Subcutaneous abdominal adipose tissue (tissue), 5 donors: ENCODE measurements at regions not wholly inside any gene's neighbourhood (a gene's known extent, or its start where the extent isn't known, plus 50 kb on each side); places are given as distances from the start of the nearest gene placed in this dataset.

Experiments used
- H3K27ac ChIP-seq: one replicate; pipeline ENCODE4 v1.7.0; 2013; ENCODE audit warnings: low read depth, mild to moderate bottlenecking, inconsistent platforms, low read length, moderate library complexity
- H3K27me3 ChIP-seq, 5 donors: one replicate each; pipeline ENCODE4 v1.7.0; 2013; ENCODE audit warnings: low read length in 5 of 5, inconsistent platforms in 1 of 5; ENCODE audit not compliant: control insufficient read depth in 5 of 5, insufficient read depth in 4 of 5
- H3K36me3 ChIP-seq, 5 donors: one replicate each; pipeline ENCODE4 v1.7.0; 2013; ENCODE audit warnings: low read length in 5 of 5; ENCODE audit not compliant: control insufficient read depth in 5 of 5, insufficient read depth in 5 of 5
- H3K4me1 ChIP-seq, 5 donors: one replicate each; pipeline ENCODE4 v1.7.0; 2013; ENCODE audit warnings: low read length in 5 of 5, mild to moderate bottlenecking in 3 of 5, moderate library complexity in 1 of 5; ENCODE audit not compliant: control insufficient read depth in 5 of 5, insufficient read depth in 5 of 5
- H3K4me3 ChIP-seq, 5 donors: one replicate each; pipeline ENCODE4 v1.7.0; 2013; ENCODE audit warnings: low read length in 5 of 5, low read depth in 1 of 5
- H3K9ac ChIP-seq, 5 donors: one replicate each; pipeline ENCODE4 v1.7.0; 2013; ENCODE audit warnings: low read length in 5 of 5, mild to moderate bottlenecking in 4 of 5, moderate library complexity in 3 of 5
- H3K9me3 ChIP-seq, 5 donors: one replicate each; pipeline ENCODE4 v1.7.0; 2013; ENCODE audit warnings: low read length in 5 of 5; ENCODE audit not compliant: control insufficient read depth in 5 of 5
- donor health status: healthy.
- donor health status: healthy.
- donor health status: healthy.
- donor health status: healthy.
- donor health status: healthy.

DNA sequence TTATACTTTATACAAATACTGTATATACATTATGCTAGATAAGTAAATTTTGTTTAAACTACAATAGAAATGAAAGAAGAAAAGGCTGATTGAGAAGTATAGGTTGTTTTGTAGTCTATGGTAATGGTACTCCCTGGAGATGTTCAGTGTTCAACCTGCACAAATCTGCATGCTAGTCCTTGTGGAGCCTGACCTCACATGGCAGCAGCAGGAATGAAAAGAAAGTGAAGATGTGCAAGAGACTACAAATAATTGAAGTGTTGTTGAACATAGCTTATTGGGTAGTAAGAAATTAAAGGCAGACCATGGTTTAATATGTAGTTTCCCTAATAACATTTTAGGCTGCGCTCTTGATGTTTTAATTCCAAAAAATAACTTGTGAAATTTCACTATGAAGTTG lies 201.2 kb downstream of the TGFB2 start:
- no peaks in the 10 kb centered on the region for H3K27me3 ChIP-seq
- H3K9me3 ChIP-seq, result no peaks in the 10 kb centered on the region
- H3K27ac ChIP-seq, result no peak overlapping the region
- H3K4me1 ChIP-seq, result no peaks in the 10 kb centered on the region
- H3K4me3 ChIP-seq, result no peak overlapping the region
- H3K9ac ChIP-seq, result no peak overlapping the region
- no peaks in the 10 kb centered on the region for H3K36me3 ChIP-seq

- Histone ChIP-seq H3K9me3 (no peaks in the 10 kb centered on the region), H3K27me3 (no peaks in the 10 kb centered on the region), H3K9ac (no peak overlapping the region), H3K27ac (no peak overlapping the region), H3K4me3 (no peak overlapping the region), H3K4me1 (no peaks in the 10 kb centered on the region), H3K36me3 (no peaks in the 10 kb centered on the region)
These were observed 203.0 kb downstream of the TGFB2 start for GRCh38 chr1:218547957-218548730.

- H3K9ac ChIP-seq, result no peak overlapping the region
- H3K27me3 ChIP-seq, result no peaks in the 10 kb centered on the region
- H3K4me1 ChIP-seq, result no peaks in the 10 kb centered on the region
- no peaks in the 10 kb centered on the region for H3K36me3 ChIP-seq
- H3K9me3 ChIP-seq, result no peaks in the 10 kb centered on the region
- H3K4me3 ChIP-seq, result no peak overlapping the region
- H3K27ac ChIP-seq, result no peak overlapping the region
These were observed 203.6 kb downstream of the TGFB2 start for GRCh38 chr1:218548764-218549163.

DNA sequence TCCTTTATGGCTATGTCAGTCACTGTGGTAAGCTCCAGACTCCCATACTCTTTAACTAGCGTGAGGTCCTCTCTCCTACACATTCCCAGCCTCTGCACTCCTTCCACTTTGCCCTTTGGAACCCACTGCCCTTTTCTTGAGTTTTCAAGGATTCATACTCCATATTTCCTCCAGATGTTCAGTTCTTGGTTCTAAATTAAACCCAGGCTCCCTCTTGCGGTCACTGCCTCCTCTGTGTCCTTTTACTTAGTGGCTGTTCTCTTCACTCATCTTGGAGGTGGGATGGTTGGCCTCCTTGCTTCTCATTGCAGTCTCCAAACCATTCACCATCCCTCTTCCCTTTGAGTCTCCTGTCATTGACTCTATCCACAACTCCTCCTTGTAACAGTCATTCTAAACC lies 208.1 kb downstream of the TGFB2 start:
- no peak overlapping the region for H3K9ac ChIP-seq
- no peaks in the 10 kb centered on the region for H3K9me3 ChIP-seq
- H3K36me3 ChIP-seq, result no peaks in the 10 kb centered on the region
- H3K27ac ChIP-seq, result no peak overlapping the region
- no peak overlapping the region for H3K4me3 ChIP-seq
- H3K27me3 ChIP-seq, result no peaks in the 10 kb centered on the region
- H3K4me1 ChIP-seq, result peaks cover 0 to 4% (median 2%) of the 10 kb centered on the region in 5 donors

DNA sequence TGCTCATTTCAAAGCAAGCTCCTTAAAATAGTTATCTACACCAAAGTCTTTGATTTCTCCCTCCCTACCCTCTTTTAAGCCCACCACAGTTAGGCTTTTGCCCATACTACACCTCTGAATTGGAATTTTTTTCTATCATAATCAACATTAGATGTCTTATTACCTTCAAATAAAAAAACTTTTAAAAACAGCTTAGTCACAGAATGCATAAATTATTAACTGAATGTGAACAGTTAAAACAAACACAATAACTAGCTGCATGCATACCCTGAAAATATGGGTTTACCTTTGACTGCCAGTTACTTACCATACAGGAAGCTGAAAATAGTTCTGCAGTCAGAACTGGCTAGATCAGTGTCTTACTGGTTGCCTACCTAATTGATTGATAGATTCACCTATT lies 210.9 kb downstream of the TGFB2 start:
- H3K4me1 ChIP-seq, result peaks cover 0 to 4% (median 2%) of the 10 kb centered on the region in 5 donors
- no peak overlapping the region for H3K9ac ChIP-seq
- H3K4me3 ChIP-seq, result no peak overlapping the region
- no peaks in the 10 kb centered on the region for H3K36me3 ChIP-seq
- H3K27ac ChIP-seq, result no peak overlapping the region
- H3K27me3 ChIP-seq, result no peaks in the 10 kb centered on the region
- H3K9me3 ChIP-seq, result no peaks in the 10 kb centered on the region

- H3K9me3 ChIP-seq, result no peaks in the 10 kb centered on the region
- H3K36me3 ChIP-seq, result no peaks in the 10 kb centered on the region
- no peak overlapping the region for H3K27ac ChIP-seq
- no peak overlapping the region for H3K4me3 ChIP-seq
- H3K4me1 ChIP-seq, result peaks cover 0 to 4% (median 2%) of the 10 kb centered on the region in 5 donors
- no peak overlapping the region for H3K9ac ChIP-seq
- no peaks in the 10 kb centered on the region for H3K27me3 ChIP-seq
These were observed 212.6 kb downstream of the TGFB2 start for GRCh38 chr1:218557731-218558130.

- H3K9ac ChIP-seq, result no peak overlapping the region
- H3K4me3 ChIP-seq, result no peak overlapping the region
- no peaks in the 10 kb centered on the region for H3K36me3 ChIP-seq
- no peak overlapping the region for H3K27ac ChIP-seq
- H3K27me3 ChIP-seq, result no peaks in the 10 kb centered on the region
- no peaks in the 10 kb centered on the region for H3K9me3 ChIP-seq
- H3K4me1 ChIP-seq, result peaks cover 0 to 4% (median 2%) of the 10 kb centered on the region in 5 donors
These were observed 213.2 kb downstream of the TGFB2 start for GRCh38 chr1:218558271-218558810.

GRCh38 chr1:218565377-218565776 lies 220.2 kb downstream of the TGFB2 start:
- no peak overlapping the region for H3K27ac ChIP-seq
- H3K9ac ChIP-seq, result no peak overlapping the region
- no peaks in the 10 kb centered on the region for H3K36me3 ChIP-seq
- no peak overlapping the region for H3K4me3 ChIP-seq
- H3K9me3 ChIP-seq, result no peaks in the 10 kb centered on the region
- peaks cover 0 to 8% (median 0%) of the 10 kb centered on the region in 5 donors for H3K4me1 ChIP-seq
- no peaks in the 10 kb centered on the region for H3K27me3 ChIP-seq

- H3K9me3 ChIP-seq, result no peaks in the 10 kb centered on the region
- peaks cover 0 to 19% (median 3%) of the 10 kb centered on the region in 5 donors for H3K4me1 ChIP-seq
- H3K27me3 ChIP-seq, result no peaks in the 10 kb centered on the region
- no peak overlapping the region for H3K4me3 ChIP-seq
- no peak overlapping the region for H3K27ac ChIP-seq
- no peak overlapping the region for H3K9ac ChIP-seq
- no peaks in the 10 kb centered on the region for H3K36me3 ChIP-seq
These were observed 223.9 kb downstream of the TGFB2 start for GRCh38 chr1:218568962-218569550.

GRCh38 chr1:218570456-218570855 lies 225.3 kb downstream of the TGFB2 start:
- no peak overlapping the region for H3K9ac ChIP-seq

More at GRCh38 chr1:218570456-218570855, 225.3 kb downstream of the TGFB2 start:
- no peaks in the 10 kb centered on the region for H3K27me3 ChIP-seq
- no peak overlapping the region for H3K4me3 ChIP-seq
- H3K4me1 ChIP-seq, result peaks cover 0 to 19% (median 3%) of the 10 kb centered on the region in 5 donors
- H3K9me3 ChIP-seq, result no peaks in the 10 kb centered on the region
- no peak overlapping the region for H3K27ac ChIP-seq
- H3K36me3 ChIP-seq, result no peaks in the 10 kb centered on the region
